AG10803 (cell line): ENCODE measurements at regions not wholly inside any gene's neighbourhood (a gene's known extent, or its start where the extent isn't known, plus 50 kb on each side); places are given as distances from the start of the nearest gene placed in this dataset.

Experiments
- DNase-seq: peaks from one replicate; pipeline ENCODE4 v3.0.0; 2010; ENCODE audit warnings: low read depth
- H3K4me3 ChIP-seq: 2 replicates; pipeline ENCODE4 v1.5.1; 2011; ENCODE audit warnings: mild to moderate bottlenecking, low read length, control low read depth
- TF ChIP-seq, protein P1 (sequence below): conservative IDR thresholded peaks from 2 replicates; pipeline ENCODE4 v1.5.1; 2011; ENCODE audit warnings: mild to moderate bottlenecking, low read length, control low read depth, inconsistent platforms

DNA sequence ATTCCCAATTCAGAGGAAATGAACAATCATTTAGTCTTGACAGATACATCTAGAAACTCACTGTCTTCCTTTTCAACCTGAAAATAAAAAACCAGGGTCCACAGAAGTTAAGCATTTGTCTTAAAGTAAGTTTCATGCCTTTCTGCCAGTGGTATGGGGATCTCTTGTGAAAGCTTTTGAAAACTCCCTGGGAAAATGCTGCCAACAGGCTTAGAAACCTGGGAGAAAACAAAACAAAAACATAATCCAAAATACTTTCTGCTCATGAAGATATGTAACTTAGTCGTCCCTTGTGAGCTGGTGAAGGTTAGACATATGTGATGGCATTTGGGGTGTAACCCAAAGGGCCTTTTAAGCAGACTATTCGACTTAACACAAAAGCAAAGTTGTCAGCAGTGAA is 66.4 kb upstream of the ZNF438 start:
- TF ChIP-seq, protein P1, sequence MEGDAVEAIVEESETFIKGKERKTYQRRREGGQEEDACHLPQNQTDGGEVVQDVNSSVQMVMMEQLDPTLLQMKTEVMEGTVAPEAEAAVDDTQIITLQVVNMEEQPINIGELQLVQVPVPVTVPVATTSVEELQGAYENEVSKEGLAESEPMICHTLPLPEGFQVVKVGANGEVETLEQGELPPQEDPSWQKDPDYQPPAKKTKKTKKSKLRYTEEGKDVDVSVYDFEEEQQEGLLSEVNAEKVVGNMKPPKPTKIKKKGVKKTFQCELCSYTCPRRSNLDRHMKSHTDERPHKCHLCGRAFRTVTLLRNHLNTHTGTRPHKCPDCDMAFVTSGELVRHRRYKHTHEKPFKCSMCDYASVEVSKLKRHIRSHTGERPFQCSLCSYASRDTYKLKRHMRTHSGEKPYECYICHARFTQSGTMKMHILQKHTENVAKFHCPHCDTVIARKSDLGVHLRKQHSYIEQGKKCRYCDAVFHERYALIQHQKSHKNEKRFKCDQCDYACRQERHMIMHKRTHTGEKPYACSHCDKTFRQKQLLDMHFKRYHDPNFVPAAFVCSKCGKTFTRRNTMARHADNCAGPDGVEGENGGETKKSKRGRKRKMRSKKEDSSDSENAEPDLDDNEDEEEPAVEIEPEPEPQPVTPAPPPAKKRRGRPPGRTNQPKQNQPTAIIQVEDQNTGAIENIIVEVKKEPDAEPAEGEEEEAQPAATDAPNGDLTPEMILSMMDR: no peak
- peak; percentile 76 for DNase-seq
- H3K4me3 ChIP-seq: no peak overlapping the region

DNA sequence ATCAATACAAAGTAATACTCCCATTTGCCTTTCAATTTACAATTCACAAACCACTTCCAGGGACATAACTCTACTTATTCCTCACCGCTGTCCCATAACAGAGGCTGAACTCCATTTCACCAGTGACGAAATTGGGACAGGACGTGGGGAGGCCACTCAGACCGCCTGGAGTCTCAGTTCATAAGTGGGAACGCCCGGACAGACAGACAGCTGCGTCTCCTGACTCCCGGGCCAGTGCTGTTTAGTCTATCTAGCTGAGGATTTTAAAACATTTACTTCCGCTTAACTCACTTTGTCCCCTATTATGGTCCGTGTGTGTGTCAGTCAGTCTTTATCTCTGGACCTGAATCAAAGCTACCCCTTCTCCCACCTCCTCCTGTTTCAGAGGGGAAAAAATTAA is 67.4 kb upstream of the ZNF438 start:
- no peak overlapping the region for H3K4me3 ChIP-seq
- no peak for DNase-seq
- TF ChIP-seq, protein P1: no peak

DNA sequence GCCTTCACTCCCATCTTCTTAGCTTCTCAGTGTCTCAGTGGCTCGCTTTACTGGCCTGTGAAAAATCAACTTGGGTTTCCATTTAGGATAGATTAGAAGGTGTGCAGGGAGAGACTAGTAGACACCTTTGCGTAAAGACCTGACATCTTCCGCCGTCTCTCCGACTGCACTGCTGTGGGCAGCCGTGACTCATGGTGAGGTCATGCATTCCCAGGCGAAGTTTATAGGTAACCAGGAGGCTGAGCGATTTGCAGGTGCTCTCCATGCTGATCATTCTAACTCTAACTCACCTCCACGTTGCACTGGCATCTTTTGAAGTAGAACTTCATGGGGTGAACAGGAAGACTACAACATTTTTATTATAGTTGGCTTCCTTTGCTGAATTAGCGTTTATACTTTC is 68.0 kb upstream of the ZNF438 start:
- TF ChIP-seq, protein P1: no peak
- no peak for DNase-seq
- H3K4me3 ChIP-seq: no peak overlapping the region

GRCh38 chr10:31100115-31100601 is 68.5 kb upstream of the ZNF438 start:
- no peak for DNase-seq
- TF ChIP-seq, protein P1: no peak
- no peak overlapping the region for H3K4me3 ChIP-seq

GRCh38 chr10:31100662-31101061 is 69.0 kb upstream of the ZNF438 start:
- TF ChIP-seq, protein P1: no peak
- H3K4me3 ChIP-seq: no peak overlapping the region
- DNase-seq: no peak

DNA sequence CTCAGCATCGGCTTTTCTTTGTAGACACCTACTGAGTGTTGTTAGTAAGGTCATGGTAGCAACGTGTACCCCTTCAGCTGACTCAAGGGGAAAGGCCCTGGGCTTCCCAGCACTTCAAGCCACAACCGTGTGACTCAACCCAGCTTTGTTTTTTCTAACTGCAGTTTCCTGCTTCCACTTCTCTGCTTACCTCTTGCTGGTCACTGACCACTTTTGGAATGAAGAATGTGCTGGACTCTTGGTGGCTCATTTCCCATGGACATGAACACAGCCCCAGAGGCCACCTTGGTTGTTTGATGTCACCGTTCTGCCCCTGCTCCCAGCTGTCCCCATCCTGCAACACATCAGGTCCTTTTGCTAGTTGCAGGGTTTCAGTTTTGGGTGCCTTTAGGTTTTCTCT is 69.5 kb upstream of the ZNF438 start:
- peak; percentile 72 for DNase-seq
- TF ChIP-seq, protein P1: no peak

GRCh38 chr10:31102421-31102820 is 70.8 kb upstream of the ZNF438 start:
- DNase-seq: no peak
- TF ChIP-seq, protein P1: no peak
- no peak overlapping the region for H3K4me3 ChIP-seq

More for the DNA sequence above, 69.5 kb upstream of the ZNF438 start:
- H3K4me3 ChIP-seq: no peak overlapping the region
